HG03175 (cell line): ENCODE measurements at regions not wholly inside any gene's neighbourhood (a gene's known extent, or its start where the extent isn't known, plus 50 kb on each side); places are given as distances from the start of the nearest gene placed in this dataset.

ENCODE experiments used
- ATAC-seq: cut with Tn5 transposase; IDR thresholded peaks from one replicate; pipeline ENCODE4 v1.9.1; 2021; ENCODE audit warnings: mild to moderate bottlenecking, moderate library complexity; ENCODE audit not compliant: unreplicated experiment

DNA sequence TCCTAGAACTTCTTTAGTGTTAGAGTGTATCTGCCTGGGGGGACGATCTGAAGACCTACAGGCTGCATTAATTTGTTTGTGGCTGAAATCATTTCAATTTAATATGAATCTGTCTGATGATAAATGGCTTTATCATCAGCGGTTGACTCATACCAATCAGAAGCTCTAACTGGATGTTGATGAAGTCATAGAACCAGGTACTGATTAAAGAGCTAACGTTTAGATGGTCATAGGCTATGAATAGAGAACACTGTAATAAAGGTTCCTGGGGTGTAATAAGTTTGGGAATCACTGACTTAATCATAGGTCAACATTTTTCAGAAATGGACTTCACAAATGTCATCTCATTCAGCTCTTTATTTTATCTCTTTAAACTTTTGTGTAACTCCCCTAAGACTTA is 329.9 kb downstream of the MSX2 start:
- no peak for ATAC-seq

GRCh38 chr5:175052351-175052750 is 328.0 kb downstream of the MSX2 start:
- no peak for ATAC-seq

DNA sequence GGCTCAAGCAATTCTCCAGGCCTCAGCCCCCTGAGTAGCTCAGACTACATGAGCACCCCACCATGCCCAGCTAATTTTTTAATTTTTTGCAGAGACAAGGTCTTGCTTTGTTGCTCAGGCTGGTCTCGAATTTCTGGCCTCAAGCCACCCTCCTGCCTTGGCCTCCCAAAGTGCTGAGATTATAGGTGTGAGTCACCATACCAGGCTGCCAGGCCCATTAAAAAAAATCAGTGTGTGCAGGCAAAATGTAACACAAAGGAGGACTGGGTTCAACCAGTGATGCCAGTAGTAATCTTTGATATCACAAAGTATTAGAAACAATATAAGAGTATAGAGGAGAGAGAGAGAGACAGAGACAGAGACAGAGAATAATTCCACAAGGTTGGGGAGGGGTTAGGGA is 322.7 kb downstream of the MSX2 start:
- no peak for ATAC-seq

DNA sequence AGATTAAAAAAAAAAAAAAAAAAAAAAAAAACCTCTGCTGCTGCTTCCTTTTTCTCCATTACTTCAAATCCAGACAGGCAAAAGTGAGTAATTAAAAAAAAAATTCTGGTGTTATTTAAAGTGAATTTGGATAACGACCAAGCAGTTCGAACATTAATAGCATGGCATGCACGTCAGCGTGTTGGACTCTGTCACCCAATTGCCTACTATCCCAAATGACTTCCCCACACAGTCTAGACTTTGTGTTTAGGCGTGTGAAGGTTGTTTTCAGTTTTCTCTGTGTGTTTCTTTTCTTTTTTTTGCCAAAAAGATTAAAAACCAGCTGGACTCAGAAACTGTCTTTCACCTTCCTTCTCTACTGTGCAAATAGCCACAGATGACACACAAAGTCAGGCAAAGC is 321.4 kb downstream of the MSX2 start:
- ATAC-seq: no peak

- ATAC-seq: no peak
Measured at GRCh38 chr5:175037820-175038219, 313.4 kb downstream of the MSX2 start.

GRCh38 chr5:175035882-175036533 is 311.6 kb downstream of the MSX2 start:
- ATAC-seq: no peak

DNA sequence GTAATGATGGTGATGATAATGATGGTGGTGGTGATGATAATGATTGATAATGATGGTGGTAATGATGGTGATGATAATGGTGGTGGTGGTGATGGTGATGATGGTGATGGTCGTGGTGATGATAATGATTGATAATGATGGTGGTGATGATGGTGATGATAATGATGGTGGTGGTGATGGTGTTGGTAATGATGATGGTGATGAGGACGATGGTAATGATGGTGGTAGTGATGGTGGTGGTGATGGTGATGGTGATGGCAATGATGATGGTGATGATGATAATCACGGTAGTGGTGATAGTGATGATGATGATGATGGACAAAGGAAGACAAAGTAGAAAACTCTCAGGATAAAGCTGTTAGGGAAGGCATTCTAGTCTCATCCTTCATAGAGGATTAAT is 310.5 kb downstream of the MSX2 start:
- no peak for ATAC-seq

DNA sequence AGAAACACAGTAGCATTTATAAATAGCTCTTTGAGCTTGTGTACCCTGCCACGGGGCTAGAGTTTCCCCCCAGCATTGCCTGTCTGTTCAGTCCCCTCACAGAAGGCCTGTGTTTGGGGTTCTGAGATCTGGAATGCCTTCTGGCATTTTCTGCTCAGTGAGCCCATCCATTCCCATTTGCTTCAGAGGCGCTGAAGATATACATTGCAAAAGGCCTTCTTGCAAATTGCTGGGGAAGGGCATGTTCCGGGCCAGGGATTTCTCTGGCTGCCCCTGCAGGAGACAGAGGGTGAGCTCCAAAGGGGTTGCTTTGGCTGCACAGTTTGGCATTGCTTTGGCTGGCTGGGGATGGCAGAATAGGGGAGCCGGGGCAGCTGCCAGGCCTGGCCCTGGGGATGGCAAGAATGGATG is 308.4 kb downstream of the MSX2 start:
- no peak for ATAC-seq

DNA sequence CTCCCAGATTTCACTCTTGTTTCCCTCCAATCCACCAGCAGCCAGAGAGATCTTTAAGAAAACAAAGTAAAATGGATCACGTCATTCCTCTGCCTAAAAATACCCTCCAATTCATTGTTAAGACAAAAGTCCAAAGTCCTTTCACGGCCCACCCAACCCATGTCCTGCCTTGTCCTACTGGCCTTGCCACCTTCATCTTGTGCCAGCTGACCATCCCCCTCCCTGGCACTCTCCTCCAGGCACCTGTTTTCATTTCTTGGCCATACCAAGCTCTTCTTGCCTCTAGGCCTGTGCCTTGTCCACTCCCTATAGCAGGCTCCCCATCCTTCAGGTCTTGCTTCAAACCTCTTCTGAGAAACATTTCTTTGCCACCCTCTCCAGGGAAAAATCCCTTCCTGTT is 307.6 kb downstream of the MSX2 start:
- ATAC-seq: no peak

DNA sequence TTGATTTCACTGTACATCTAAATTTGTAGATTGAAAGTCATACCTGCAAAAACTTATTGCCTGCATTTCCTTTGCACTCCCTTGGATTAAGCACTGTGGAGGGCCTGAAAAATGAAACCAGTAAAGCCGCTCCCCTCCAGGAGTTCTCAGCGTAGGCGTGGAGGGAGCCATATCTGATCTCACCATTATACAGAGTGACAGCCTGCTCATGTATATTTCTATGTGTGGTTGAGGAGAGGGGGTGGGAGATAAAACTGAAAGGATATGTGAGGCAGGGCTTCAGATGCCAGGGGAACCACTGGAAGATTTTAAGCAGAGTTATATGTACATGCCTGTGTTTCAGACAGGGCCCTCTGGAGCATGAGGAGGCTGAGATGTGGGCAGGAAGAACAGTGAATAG is 303.0 kb downstream of the MSX2 start:
- no peak for ATAC-seq

DNA sequence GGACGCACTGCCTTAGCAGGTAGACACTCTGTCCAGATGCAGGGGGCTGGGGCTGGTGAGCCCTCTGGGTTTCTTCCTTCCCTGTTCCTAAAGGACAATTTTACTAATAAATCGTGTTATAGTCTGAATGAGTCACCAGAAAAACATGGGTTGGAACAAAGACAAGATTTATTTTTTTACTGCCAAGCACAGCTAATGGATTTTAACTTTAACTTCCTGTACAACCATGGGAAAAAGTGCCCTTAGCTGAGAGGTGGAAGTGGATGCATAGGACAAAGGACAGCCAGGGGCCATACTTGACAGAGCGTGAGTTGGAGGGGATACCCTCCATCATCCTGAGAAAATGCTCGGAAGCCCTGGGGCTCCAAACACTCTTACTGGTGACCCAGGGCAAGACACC is 300.7 kb downstream of the MSX2 start:
- ATAC-seq: no peak

- no peak for ATAC-seq
Measured at GRCh38 chr5:175021841-175022625, 297.7 kb downstream of the MSX2 start.

DNA sequence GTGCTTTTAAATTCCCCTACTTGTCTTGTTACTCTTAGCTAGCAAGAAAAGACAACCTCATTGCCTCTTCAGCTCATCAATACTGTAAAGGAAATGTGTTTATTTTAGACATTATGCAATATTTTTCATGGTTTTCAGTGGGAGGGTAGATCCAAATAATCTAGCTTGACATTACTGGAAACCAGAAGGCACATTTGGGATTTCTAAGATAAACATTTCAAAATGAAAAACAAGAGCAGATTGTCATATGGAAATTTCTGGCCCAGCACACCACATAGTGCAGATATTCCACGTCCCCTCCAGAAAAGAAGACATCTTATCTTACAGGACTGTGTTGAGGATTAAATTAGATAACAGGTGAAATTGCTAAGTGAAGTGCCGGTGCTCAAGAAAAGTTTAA is 296.9 kb downstream of the MSX2 start:
- ATAC-seq: no peak

DNA sequence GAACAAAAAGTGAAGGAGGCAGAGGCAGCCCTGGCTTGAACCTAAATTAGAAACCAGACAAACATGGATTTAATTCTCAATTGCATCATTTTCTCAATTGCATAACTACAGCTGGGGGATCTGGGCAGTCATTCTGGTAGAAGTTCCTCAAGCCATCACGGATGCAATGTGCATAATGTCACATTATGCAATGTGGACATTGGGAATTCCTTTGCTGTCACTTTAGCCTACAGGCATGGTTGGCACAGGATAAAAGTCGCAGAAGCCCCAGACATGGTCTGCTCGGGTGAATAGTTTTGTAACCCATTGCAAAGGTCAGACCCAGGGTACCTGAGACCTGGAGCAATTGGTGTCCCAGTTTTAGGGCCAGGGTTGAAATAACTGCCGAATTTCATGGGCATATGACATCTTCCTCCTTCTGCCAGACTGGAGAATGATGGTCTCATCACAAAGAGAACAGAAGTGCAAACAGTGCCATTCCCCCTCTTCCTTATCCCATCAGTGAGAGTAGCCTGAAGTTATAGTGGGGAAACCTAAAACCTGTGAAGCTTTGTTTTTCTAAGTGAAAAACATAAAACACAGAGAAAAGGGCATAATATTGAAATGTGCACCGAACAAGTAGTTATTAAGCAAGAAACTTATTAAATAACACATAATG is 290.8 kb downstream of the MSX2 start:
- ATAC-seq: no peak

GRCh38 chr5:175013251-175013650 is 288.9 kb downstream of the MSX2 start:
- no peak for ATAC-seq

DNA sequence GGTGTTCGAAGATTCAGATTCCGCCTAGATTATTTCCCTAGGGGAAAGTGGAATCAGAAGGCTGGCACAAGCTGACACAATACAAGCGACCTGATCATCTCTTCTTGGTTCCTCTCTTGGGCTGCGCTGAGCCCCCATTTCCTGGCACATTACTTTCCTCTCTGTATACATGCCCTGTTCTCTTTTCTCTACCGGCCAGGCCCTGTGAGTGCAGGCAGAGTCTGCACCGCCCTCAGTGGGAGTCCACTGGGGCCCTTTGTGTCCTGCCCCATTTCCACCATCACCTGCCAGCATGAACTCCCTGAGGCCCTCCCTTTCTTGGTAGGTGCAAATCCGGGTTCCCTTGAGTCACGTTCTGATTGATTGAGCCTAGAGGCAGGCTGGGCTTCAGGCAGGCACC is 287.9 kb downstream of the MSX2 start:
- no peak for ATAC-seq

DNA sequence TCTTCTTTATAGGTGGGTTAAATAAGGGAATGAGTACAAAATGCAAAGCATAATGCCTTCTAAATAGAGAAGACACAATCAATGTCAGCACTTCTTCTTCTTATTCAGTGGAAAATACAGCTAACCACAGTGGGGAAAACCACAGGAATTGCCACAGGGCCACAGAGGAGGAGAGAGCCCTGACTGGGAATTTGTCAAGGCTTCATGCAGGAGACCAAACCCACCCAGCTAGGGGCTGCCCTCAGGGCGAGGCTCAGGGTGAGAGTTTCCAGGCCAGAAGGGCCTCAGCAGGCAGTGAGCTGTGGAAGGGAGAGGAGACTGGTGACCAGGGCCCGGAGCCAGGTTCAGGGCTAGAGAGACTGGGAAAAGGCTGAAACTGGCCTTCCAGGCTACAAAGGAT is 279.1 kb downstream of the MSX2 start:
- ATAC-seq: no peak

DNA sequence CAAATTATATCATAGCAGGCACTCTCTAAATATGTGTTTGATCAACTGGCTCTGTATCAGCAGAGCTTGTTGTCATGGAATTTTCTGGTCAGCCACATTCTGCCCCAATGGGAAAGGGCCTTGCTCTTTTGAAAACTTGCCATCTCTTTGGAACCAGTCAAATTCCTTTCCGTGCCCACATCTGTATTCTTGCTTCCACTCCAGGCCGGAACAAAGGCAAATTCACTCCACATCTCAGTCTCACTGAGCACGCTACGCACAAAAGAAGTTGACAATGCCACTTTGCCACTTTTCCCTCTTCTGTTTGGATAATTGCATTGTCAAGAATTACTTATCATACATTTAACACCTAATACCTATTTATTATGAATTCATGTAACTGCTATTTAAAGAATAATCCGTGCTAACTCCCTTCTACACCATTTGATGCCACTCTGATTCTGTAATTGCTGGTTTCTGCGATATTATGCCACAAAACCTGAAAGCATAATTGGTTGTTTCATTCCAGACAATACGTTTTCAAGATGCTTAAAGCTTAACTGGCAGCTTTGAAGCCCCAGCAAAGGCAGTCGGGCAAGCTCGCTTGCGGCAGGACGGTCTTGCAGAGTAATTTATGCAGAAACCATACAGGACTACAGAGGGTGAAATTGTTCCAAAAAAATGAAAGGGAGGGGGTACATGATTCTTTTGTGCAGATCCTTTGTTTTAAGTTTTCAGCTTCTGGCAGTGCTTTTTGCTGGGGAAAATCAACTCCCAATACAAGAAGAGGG is 277.7 kb downstream of the MSX2 start:
- ATAC-seq: no peak

DNA sequence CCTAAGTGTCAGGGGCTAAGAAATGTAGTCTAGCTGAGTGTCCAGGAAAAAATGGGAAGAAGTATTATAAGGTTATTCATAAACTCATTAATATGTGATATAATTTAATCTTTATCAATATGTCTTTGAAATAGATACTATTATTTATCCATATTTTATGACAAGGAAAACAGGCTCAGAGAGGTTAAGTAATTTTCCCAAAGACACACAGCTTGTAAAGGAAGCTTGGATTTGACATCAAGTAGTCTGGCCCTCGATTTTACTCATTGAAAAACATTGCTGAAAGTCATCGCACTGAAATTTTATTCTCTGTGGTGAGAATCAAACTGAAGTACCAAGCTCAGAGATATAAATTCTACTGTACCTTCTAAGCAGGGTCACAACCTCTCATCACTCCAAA is 276.9 kb downstream of the MSX2 start:
- ATAC-seq: no peak

DNA sequence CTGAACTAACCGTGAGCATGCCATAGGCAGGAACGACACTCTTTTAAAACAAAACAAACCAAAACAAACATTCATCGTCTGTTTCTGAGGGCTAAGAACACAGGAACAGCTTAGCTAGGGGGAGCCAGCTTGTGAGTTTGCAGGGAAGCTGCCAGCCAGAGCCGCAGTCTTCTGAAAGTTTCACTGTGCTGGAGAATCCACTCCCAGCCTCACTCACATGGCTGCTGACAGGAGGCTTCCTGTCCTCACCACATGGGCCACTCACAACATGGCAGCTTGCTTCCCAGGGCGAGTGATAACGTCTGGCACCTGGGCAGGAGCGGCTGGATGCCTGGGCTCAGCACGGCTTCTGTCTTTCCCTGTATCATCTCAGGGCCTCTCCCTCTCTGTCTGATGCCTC is 275.2 kb downstream of the MSX2 start:
- no peak for ATAC-seq

DNA sequence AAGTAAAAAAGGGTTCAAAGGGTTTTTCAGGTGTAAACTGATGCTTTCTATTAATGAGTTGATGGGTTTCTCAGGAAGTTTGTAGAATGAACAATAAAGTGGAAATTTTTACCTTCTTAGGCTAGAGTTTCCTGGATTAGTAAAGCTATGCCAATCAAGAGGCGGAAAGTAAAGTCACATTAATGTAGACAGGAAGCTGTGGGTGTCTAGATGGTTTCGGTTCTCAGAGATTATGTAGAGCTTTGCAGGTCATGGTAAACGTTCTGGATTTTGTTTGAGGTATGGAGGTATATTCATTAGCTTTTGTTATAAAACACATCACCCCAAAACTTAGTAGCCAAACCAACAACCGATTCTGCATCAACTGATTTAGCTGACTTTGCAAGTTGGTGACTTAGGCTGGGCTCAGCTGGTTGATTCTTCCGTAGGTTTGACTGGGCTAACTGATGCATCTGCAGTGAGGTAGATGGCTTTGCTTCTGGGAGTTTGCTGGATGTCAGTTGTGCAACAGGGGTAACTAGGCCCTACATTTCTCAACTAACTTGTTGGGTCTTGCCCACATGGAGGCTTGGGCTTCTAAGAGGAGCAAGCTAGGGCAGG is 273.8 kb downstream of the MSX2 start:
- no peak for ATAC-seq
